ENCODE measurements at regions not wholly inside any gene's neighbourhood (a gene's known extent, or its start where the extent isn't known, plus 50 kb on each side); places are given as distances from the start of the nearest gene placed in this dataset.
A peak's percentile ranks its signal among the peaks of the same experiment; 100 is the strongest.

- no peak for DNase-seq (ENCODE audit: low spot score)
- no peak overlapping the region for H3K4me3 ChIP-seq (ENCODE audit: low read length in 2 of 2)
Measured at GRCh38 chr22:47394504-47395440, 632.3 kb downstream of the TBC1D22A start.

GRCh38 chr22:47393191-47393590 lies 630.7 kb downstream of the TBC1D22A start:
- no peak overlapping the region for H4K8ac ChIP-seq (ENCODE audit: low read depth, low read length)
- H3K4me2 ChIP-seq (ENCODE audit: insufficient read depth, low read length, poor library complexity, severe bottlenecking) = no peak overlapping the region
- no peak overlapping the region for H4K91ac ChIP-seq (ENCODE audit: low read depth, low read length, poor library complexity)
- no peak overlapping the region for H3K18ac ChIP-seq (ENCODE audit: low read length)
- no peak overlapping the region for H2AFZ ChIP-seq (ENCODE audit: low read length)
- H3K4me1 ChIP-seq (ENCODE audit: control insufficient read depth in 2 of 2, insufficient read depth in 1 of 2, low read depth in 1 of 2, low read length in 2 of 2) = no peaks in the 10 kb centered on the region
- no peak for DNase-seq (ENCODE audit: low spot score)
- H3K36me3 ChIP-seq (replicated peaks in 1 of 2; ENCODE audit: control insufficient read depth in 2 of 2, insufficient read depth in 2 of 2, low read length in 2 of 2) = no peaks in the 10 kb centered on the region
- H2BK120ac ChIP-seq (ENCODE audit: low read depth, low read length) = no peak overlapping the region
- peaks cover 1% of the 10 kb centered on the region for H3K79me1 ChIP-seq (ENCODE audit: low read depth, low read length)
- no peak overlapping the region for H2BK5ac ChIP-seq (ENCODE audit: low read length)
- no peak overlapping the region for H2BK15ac ChIP-seq (ENCODE audit: low read length)
- no peak overlapping the region for H3K4me3 ChIP-seq (ENCODE audit: low read length in 2 of 2)
- H3K27ac ChIP-seq (replicated peaks; ENCODE audit: low read length) = no peak overlapping the region
- no CpG with 5 or more reads among the region's 9 CpGs for WGBS, 2 donors (ENCODE audit: extremely low coverage in 2 of 2, insufficient read length in 2 of 2, insufficient replicate concordance in 1 of 2)
- H3K9me3 ChIP-seq (replicated peaks in 1 of 2; ENCODE audit: control insufficient read depth in 2 of 2, insufficient read depth in 1 of 2, low read depth in 1 of 2, low read length in 2 of 2) = peaks cover 0 to 90% of the 10 kb centered on the region in 2 donors
- H3K4ac ChIP-seq (ENCODE audit: low read length) = no peak overlapping the region
- no peak overlapping the region for H3K9ac ChIP-seq (ENCODE audit: low read depth, low read length, poor library complexity)
- H3K27me3 ChIP-seq (ENCODE audit: control insufficient read depth in 3 of 3, insufficient read depth in 3 of 3, low read depth in 1 of 3, low read length in 3 of 3) = no peaks in the 10 kb centered on the region
- no peak overlapping the region for H2BK12ac ChIP-seq (ENCODE audit: low read length)
- no peak overlapping the region for H2AK5ac ChIP-seq (ENCODE audit: low read depth, low read length)
- no peak overlapping the region for H3K23ac ChIP-seq (ENCODE audit: low read depth, low read length, poor library complexity)
- H3K14ac ChIP-seq (ENCODE audit: low read length) = no peak overlapping the region

More at GRCh38 chr22:47394504-47395440, 632.3 kb downstream of the TBC1D22A start:
- Histone ChIP-seq H3K79me1 (ENCODE audit: low read depth, low read length) (peaks cover 1% of the 10 kb centered on the region), H2BK12ac (ENCODE audit: low read length) (no peak overlapping the region), H2BK15ac (ENCODE audit: low read length) (no peak overlapping the region), H2BK120ac (ENCODE audit: low read depth, low read length) (no peak overlapping the region), H3K36me3 (replicated peaks in 1 of 2; ENCODE audit: control insufficient read depth in 2 of 2, insufficient read depth in 2 of 2, low read length in 2 of 2) (no peaks in the 10 kb centered on the region), H4K91ac (ENCODE audit: low read depth, low read length, poor library complexity) (no peak overlapping the region), H4K8ac (ENCODE audit: low read depth, low read length) (no peak overlapping the region), H3K14ac (ENCODE audit: low read length) (no peak overlapping the region), H3K18ac (ENCODE audit: low read length) (no peak overlapping the region), H3K23ac (ENCODE audit: low read depth, low read length, poor library complexity) (no peak overlapping the region), H3K27me3 (ENCODE audit: control insufficient read depth in 3 of 3, insufficient read depth in 3 of 3, low read depth in 1 of 3, low read length in 3 of 3) (no peaks in the 10 kb centered on the region), H3K4me2 (ENCODE audit: insufficient read depth, low read length, poor library complexity, severe bottlenecking) (no peak overlapping the region), H3K9ac (ENCODE audit: low read depth, low read length, poor library complexity) (no peak overlapping the region), H2AFZ (ENCODE audit: low read length) (no peak overlapping the region), H2AK5ac (ENCODE audit: low read depth, low read length) (no peak overlapping the region), H2BK5ac (ENCODE audit: low read length) (no peak overlapping the region), H3K9me3 (replicated peaks in 1 of 2; ENCODE audit: control insufficient read depth in 2 of 2, insufficient read depth in 1 of 2, low read depth in 1 of 2, low read length in 2 of 2) (peaks cover 0 to 87% of the 10 kb centered on the region in 2 donors), H3K27ac (replicated peaks; ENCODE audit: low read length) (no peak overlapping the region), H3K4ac (ENCODE audit: low read length) (no peak overlapping the region), H3K4me1 (ENCODE audit: control insufficient read depth in 2 of 2, insufficient read depth in 1 of 2, low read depth in 1 of 2, low read length in 2 of 2) (no peaks in the 10 kb centered on the region)
- no CpG with 5 or more reads among the region's 12 CpGs for WGBS, 2 donors (ENCODE audit: extremely low coverage in 2 of 2, insufficient read length in 2 of 2, insufficient replicate concordance in 1 of 2)

GRCh38 chr22:47392729-47393128 lies 630.3 kb downstream of the TBC1D22A start:
- no CpG with 5 or more reads among the region's 8 CpGs for whole genome bisulfite sequencing, 2 donors (ENCODE audit: extremely low coverage in 2 of 2, insufficient read length in 2 of 2, insufficient replicate concordance in 1 of 2)

GRCh38 chr22:47392054-47392347 lies 629.6 kb downstream of the TBC1D22A start:
- peak overlapping the region; percentile 63 for H3K9ac ChIP-seq (ENCODE audit: low read depth, low read length, poor library complexity)

More at GRCh38 chr22:47392729-47393128, 630.3 kb downstream of the TBC1D22A start:
- no peak overlapping the region for H2BK5ac ChIP-seq (ENCODE audit: low read length)
- H2BK120ac ChIP-seq (ENCODE audit: low read depth, low read length) = no peak overlapping the region
- DNase-seq (ENCODE audit: low spot score) = no peak
- H2AFZ ChIP-seq (ENCODE audit: low read length) = no peak overlapping the region
- no peak overlapping the region for H3K18ac ChIP-seq (ENCODE audit: low read length)
- H3K4ac ChIP-seq (ENCODE audit: low read length) = no peak overlapping the region
- H3K36me3 ChIP-seq (replicated peaks in 1 of 2; ENCODE audit: control insufficient read depth in 2 of 2, insufficient read depth in 2 of 2, low read length in 2 of 2) = no peaks in the 10 kb centered on the region
- peaks cover 1% of the 10 kb centered on the region for H3K79me1 ChIP-seq (ENCODE audit: low read depth, low read length)
- peak overlapping the region; percentile 18 for H3K23ac ChIP-seq (ENCODE audit: low read depth, low read length, poor library complexity)
- H2BK15ac ChIP-seq (ENCODE audit: low read length) = no peak overlapping the region
- peak overlapping the region; percentile 94 for H4K8ac ChIP-seq (ENCODE audit: low read depth, low read length)
- no peak overlapping the region for H2BK12ac ChIP-seq (ENCODE audit: low read length)
- no peaks in the 10 kb centered on the region for H3K4me1 ChIP-seq (ENCODE audit: control insufficient read depth in 2 of 2, insufficient read depth in 1 of 2, low read depth in 1 of 2, low read length in 2 of 2)
- H4K91ac ChIP-seq (ENCODE audit: low read depth, low read length, poor library complexity) = no peak overlapping the region
- no peak overlapping the region for H2AK5ac ChIP-seq (ENCODE audit: low read depth, low read length)
- H3K27ac ChIP-seq (replicated peaks; ENCODE audit: low read length) = no peak overlapping the region
- H3K4me3 ChIP-seq (ENCODE audit: low read length in 2 of 2) = no peak overlapping the region
- H3K4me2 ChIP-seq (ENCODE audit: insufficient read depth, low read length, poor library complexity, severe bottlenecking) = no peak overlapping the region
- no peak overlapping the region for H3K14ac ChIP-seq (ENCODE audit: low read length)
- peak overlapping the region; percentile 35 for H3K9ac ChIP-seq (ENCODE audit: low read depth, low read length, poor library complexity)
- peaks cover 0 to 93% of the 10 kb centered on the region in 2 donors for H3K9me3 ChIP-seq (replicated peaks in 1 of 2; ENCODE audit: control insufficient read depth in 2 of 2, insufficient read depth in 1 of 2, low read depth in 1 of 2, low read length in 2 of 2)
- H3K27me3 ChIP-seq (ENCODE audit: control insufficient read depth in 3 of 3, insufficient read depth in 3 of 3, low read depth in 1 of 3, low read length in 3 of 3) = peaks cover 0 to under 1% (median 0%) of the 10 kb centered on the region in 3 experiments

More at GRCh38 chr22:47392054-47392347, 629.6 kb downstream of the TBC1D22A start:
- DNase-seq (ENCODE audit: low spot score) = no peak
- H3K23ac ChIP-seq (ENCODE audit: low read depth, low read length, poor library complexity) = peak overlapping the region; percentile 58
- no peak overlapping the region for H3K18ac ChIP-seq (ENCODE audit: low read length)
- no peak overlapping the region for H2BK12ac ChIP-seq (ENCODE audit: low read length)
- no peak overlapping the region for H3K4ac ChIP-seq (ENCODE audit: low read length)
- H2BK15ac ChIP-seq (ENCODE audit: low read length) = no peak overlapping the region
- no peak overlapping the region for H3K27ac ChIP-seq (replicated peaks; ENCODE audit: low read length)
- no peak overlapping the region for H4K91ac ChIP-seq (ENCODE audit: low read depth, low read length, poor library complexity)
- H2BK5ac ChIP-seq (ENCODE audit: low read length) = no peak overlapping the region
- no peaks in the 10 kb centered on the region for H3K79me1 ChIP-seq (ENCODE audit: low read depth, low read length)
- WGBS, 2 donors (ENCODE audit: extremely low coverage in 2 of 2, insufficient read length in 2 of 2, insufficient replicate concordance in 1 of 2) = 100% methylated on average over 4 of the region's 11 CpGs; no CpG with 5 or more reads in 1 of the 2 donors
- peaks cover 0 to 2% (median 0%) of the 10 kb centered on the region in 3 experiments for H3K27me3 ChIP-seq (ENCODE audit: control insufficient read depth in 3 of 3, insufficient read depth in 3 of 3, low read depth in 1 of 3, low read length in 3 of 3)
- H2BK120ac ChIP-seq (ENCODE audit: low read depth, low read length) = no peak overlapping the region
- no peaks in the 10 kb centered on the region for H3K4me1 ChIP-seq (ENCODE audit: control insufficient read depth in 2 of 2, insufficient read depth in 1 of 2, low read depth in 1 of 2, low read length in 2 of 2)
- H3K4me3 ChIP-seq (ENCODE audit: low read length in 2 of 2) = peak overlapping the region in 1 of 2 donors; percentile 73
- no peak overlapping the region for H4K8ac ChIP-seq (ENCODE audit: low read depth, low read length)
- no peak overlapping the region for H2AK5ac ChIP-seq (ENCODE audit: low read depth, low read length)
- peaks cover 0 to 90% of the 10 kb centered on the region in 2 donors for H3K9me3 ChIP-seq (replicated peaks in 1 of 2; ENCODE audit: control insufficient read depth in 2 of 2, insufficient read depth in 1 of 2, low read depth in 1 of 2, low read length in 2 of 2)
- peak overlapping the region; percentile 87 for H3K14ac ChIP-seq (ENCODE audit: low read length)
- no peaks in the 10 kb centered on the region for H3K36me3 ChIP-seq (replicated peaks in 1 of 2; ENCODE audit: control insufficient read depth in 2 of 2, insufficient read depth in 2 of 2, low read length in 2 of 2)
- no peak overlapping the region for H2AFZ ChIP-seq (ENCODE audit: low read length)
- no peak overlapping the region for H3K4me2 ChIP-seq (ENCODE audit: insufficient read depth, low read length, poor library complexity, severe bottlenecking)
